ENCODE measurements at regions not wholly inside any gene's neighbourhood (a gene's known extent, or its start where the extent isn't known, plus 50 kb on each side); places are given as distances from the start of the nearest gene placed in this dataset.

- DNase-seq = no peak
These were observed 115.6 kb upstream of the PTPN1 start for GRCh38 chr20:50394569-50394968.

GRCh38 chr20:50395251-50395729, 114.9 kb upstream of the PTPN1 start:
- DNase-seq = no peak

GRCh38 chr20:50395914-50396488, 114.2 kb upstream of the PTPN1 start:
- DNase-seq = no peak

GRCh38 chr20:50396623-50397022, 113.6 kb upstream of the PTPN1 start:
- no peak for DNase-seq

GRCh38 chr20:50397058-50397457, 113.1 kb upstream of the PTPN1 start:
- DNase-seq = no peak

- no peak for DNase-seq
These were observed 112.1 kb upstream of the PTPN1 start for GRCh38 chr20:50398064-50398463.

- DNase-seq = no peak
These were observed 111.7 kb upstream of the PTPN1 start for GRCh38 chr20:50398471-50398820.

- no peak for DNase-seq
These were observed 111.2 kb upstream of the PTPN1 start for GRCh38 chr20:50398821-50399554.

- no peak for DNase-seq
These were observed 110.6 kb upstream of the PTPN1 start for GRCh38 chr20:50399555-50399916.

- DNase-seq = no peak
These were observed 110.1 kb upstream of the PTPN1 start for GRCh38 chr20:50399917-50400704.

GRCh38 chr20:50400705-50401586, 109.2 kb upstream of the PTPN1 start:
- no peak for DNase-seq

GRCh38 chr20:50401587-50402418, 108.4 kb upstream of the PTPN1 start:
- no peak for DNase-seq

GRCh38 chr20:50403565-50404418, 106.4 kb upstream of the PTPN1 start:
- DNase-seq = no peak

GRCh38 chr20:50404419-50405234, 105.6 kb upstream of the PTPN1 start:
- no peak for DNase-seq

- DNase-seq = no peak
These were observed 104.8 kb upstream of the PTPN1 start for GRCh38 chr20:50405235-50405914.

- DNase-seq = no peak
These were observed 104.1 kb upstream of the PTPN1 start for GRCh38 chr20:50405915-50406609.

GRCh38 chr20:50406610-50407136, 103.5 kb upstream of the PTPN1 start:
- no peak for DNase-seq

GRCh38 chr20:50408526-50409364, 101.4 kb upstream of the PTPN1 start:
- DNase-seq = no peak
